NCI-H446 (cell line): ENCODE measurements at regions not wholly inside any gene's neighbourhood (a gene's known extent, or its start where the extent isn't known, plus 50 kb on each side); places are given as distances from the start of the nearest gene placed in this dataset.
"Not testable (repeated sequence)": the region's sequence is repeated elsewhere in the genome, so short reads cannot be mapped to it uniquely, and the experiment has no call there.

Experiments
- DNase-seq, 2 experiments: peaks; one replicate each; lab custom pipeline; 2025; lab: John Stamatoyannopoulos, UW

DNA sequence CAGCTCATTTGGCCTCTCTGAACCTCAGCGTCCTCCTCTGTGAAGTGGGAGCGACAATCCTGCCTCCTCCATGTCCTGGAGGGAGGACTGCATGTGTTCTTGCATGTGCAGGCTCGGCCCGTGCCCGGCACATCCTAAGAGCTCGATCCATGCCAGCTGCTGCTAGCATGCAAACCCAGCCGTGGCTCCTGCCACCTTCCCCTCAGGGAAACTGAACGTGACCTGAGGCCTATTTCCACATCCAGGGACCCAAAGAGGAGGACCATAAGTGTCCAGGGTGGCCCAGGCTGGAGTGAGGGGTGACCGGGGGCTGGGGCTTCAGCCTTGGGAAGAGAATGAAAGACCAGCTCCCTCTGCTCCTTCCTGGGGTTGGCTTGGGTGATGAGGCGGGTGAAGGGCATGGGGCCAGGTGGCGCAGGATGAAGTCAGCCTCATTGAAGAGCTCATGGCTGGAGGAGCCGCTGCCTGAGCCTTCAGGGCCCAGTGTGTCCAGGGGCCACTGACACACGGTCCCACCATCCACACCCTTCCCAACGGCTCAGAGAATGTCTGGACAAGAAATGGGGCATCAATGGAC is 115.7 kb upstream of the AKAP13 start:
- DNase-seq: not testable (repeated sequence)

DNA sequence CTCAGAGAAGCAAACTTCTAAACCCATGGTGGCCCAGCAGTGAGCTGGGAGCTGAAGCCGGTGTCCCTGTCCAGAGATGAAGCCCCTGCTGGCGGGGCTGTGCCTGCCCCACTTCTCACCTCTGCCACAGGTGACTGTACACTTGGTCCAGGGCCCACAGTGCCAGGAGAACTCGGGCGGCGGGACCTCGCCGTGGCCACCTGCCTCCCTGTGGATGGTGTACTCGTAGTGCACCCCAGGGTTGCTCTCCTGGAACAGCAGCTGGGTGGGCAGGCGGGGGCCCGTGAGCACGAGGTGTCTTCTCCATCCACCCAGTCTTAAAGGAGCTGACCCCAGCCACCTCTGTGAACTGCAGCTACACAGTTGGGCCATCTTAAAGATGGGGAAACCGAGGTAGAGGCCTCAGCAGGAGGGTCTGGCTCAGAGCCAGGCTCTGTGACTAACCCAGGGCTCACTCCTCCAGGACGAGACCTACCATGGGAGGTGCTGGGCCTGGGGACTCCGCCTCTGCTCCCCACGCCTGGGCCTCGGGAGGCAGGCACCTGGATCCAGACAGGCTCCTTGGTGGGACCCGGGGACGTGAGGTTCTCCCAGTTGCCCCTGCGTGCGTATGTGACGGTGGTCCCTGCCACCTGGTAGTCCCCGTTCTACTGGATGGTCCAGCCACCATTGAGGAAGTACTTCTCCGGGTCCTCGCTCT is 113.1 kb upstream of the AKAP13 start:
- DNase-seq: not testable (repeated sequence)

DNA sequence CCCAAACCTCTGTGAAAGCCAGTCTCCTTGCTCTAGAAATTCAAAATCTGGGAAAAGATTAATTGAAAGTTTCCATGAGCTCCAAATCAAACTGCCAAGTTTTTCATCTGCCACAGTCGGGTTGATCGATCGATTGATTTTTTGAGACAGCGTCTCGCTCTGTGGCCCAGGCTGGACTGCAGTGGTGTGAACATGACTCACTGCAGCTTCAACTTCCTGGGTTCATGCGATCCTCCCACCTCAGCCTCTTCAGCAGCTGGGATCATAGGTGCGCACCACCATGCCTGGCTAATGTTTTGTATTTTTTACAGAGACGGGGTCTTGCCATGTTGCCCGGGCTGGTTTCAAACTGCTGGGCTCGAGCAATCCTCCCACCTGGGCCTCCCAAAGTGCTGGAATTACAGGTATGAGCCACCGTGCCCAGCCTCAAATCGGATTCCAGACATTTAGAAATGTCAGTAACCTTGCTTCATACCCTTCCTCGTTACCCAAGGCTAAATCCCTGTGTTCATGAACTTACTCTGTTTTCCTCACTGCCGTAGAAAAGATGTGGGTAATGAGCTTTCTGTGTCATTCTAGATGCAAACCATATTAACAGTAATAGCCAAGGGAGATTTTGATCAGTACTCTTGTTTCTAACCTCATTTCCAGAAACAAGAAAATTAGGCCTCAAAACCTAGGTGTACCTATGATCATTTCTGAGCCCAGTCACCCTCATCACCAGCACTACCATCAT is 105.9 kb upstream of the AKAP13 start:
- no peak for DNase-seq

DNA sequence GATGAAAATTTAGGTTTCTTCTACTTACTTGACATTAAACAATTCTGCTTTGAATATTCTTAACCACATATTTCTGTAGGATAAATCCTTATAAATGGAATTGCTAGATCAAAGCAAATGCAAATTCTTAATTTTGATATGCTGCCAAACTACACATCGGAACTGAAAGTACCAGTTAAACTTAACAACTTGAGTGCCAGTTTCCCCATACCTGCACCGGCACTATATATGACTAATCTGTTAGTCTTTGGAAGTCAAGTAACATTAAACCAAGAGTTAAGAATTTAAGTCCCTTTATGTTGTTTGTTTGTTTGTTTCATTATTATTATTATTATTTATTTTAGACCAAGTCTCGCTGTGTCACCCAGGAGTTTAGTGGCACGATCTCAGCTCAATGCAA is 103.9 kb upstream of the AKAP13 start:
- DNase-seq: no peak

DNA sequence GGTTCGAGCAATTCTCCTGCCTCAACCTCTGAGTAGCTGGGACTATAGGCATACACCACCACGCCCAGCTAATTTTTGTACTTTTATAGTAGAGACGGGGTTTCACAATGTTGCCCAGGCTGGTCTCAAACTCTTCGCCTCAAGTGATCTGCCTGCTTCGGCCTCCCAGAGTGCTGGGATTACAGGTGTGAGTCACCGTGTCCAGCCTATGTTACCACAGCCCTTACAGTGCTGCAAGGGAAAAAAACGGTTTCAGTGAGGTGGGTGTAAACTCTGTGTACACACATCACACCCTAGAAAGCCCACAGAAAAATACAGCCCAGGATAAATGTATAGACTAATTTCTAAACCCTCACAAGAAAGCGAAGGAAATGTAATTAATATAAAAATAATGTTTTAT is 103.5 kb upstream of the AKAP13 start:
- DNase-seq: no peak

DNA sequence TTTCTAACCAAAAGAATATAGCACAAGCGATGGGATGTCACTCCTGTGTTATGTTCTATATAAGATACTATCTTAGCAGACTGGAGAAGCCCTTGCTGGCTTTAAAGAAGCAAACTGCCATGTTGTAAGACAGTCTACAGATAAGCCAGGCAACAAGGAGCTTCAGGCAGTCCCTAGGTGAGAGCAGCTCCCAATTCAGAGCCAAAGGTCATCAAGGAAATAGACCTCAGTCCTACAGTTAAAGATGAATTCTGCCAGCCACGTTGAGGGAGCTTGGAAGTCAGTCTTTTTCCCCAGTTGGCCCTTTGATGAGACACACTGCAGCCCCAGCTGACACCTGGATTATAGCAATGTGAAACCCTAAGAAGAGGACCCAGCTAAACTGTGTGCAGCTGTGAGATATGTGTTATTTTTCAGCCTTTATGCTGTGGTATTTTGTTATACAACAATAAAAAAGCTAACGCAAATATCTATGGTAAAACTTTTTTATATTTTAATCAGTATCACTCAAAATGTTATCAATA is 102.5 kb upstream of the AKAP13 start:
- no peak for DNase-seq

DNA sequence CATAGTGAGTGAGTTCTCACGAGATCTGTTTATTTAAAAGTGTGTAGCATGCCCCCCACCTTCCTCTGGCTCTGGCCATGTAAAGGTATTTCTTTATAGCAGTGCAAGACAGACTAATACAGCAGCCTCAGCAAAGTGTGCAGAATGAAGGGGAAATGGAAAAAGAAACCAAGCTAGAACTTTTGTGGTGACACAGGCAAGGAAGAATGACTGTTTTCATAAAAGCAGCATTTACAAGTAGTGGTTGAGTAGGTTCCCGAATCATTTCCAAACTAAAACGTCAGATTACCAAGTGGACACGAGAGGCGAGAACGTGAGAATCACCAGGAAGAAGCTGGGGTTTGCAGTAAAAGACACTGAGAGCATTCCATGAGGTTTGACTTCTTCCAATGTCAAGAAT is 100.2 kb upstream of the AKAP13 start:
- DNase-seq: no peak

DNA sequence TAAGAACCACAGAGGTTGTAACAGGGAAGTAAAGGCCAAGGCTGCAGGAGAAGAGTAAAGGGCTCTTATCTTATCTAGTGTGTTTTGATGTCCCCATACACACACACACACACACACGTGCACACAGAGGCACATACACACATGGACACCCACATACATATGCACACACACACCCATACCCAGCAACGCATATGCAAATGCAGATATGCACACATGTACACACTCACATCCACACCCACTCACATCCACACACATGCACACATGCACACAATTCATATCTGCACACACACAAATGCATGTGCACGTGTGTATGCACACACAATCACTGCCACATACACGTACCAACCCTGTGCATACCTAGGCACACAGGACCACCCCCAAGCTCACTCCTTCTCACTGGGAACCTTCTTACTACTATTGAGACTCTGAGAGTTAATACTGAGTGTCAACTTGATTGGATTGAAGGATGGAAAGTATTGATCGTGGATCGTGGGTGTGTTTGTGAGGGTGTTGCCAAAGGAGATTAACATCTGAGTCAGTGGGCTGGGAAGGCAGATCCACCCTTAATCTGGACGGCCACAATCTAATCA is 99.0 kb upstream of the AKAP13 start:
- DNase-seq: no peak

DNA sequence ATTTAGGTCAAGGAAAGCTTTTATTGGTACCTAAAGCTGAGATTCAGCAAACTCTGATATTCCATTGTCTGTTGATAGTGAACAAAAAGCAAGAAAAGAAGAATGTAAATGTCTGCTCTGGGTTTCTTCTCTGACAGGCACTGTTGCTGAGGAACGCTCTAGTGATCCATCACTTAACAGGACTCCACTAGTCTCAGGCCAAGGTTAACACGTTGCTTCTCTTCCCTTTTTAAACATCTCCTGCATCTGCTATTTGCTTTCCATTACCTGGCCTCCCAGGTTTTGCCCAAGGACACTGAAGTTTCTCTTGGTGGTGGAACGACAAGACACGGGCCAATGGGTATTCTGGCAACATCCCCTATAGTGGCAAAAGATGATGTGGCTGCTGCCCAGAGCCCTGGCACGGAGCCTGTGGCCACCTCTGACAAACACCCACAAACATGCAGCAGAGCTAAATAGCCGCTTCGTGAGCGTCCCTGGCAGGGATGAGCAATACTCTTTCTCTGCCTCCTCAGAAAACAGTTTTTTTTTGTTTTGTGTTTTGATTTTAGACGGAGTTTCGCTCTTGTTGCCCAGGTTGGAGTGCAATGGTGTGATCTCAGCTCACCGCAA is 97.8 kb upstream of the AKAP13 start:
- no peak for DNase-seq

DNA sequence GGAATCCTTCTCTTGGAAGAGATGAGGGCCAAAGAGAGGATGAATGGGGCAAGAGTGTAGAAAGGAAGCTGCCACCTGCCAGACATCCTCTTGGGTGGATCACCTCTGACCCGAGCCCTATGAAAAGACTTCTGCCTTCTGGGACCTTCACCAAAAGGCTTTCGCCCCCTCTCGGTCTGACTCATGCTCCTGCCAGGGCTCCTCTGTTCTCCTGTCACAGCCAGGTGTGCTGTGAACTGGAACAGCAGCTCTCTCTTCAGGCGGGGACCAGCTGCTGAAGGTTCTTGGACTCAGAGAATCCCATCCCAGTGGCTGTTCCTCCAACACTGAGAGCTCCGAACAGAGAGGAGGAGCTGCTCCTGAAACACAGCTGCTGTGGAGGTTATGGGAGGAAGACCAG is 96.6 kb upstream of the AKAP13 start:
- not testable (repeated sequence) for DNase-seq

DNA sequence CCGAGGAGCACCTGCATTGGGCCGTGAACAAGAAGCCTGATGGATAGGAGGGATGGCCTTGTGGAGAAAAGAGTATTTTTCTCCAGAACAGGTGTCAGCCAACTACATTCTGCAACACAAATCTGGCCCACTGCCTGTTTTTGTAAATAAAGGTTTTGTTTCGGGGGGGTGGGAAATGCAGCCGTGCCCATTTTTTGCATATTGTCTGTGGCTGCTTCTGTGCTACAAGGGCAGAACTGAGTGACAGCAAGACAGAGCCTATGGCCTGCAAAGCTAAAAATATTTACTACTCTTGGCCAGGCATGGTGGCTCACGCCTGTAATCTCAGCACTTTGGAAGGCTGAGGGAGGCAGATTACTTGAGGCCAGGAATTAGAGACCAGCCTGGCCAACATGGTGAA is 95.9 kb upstream of the AKAP13 start:
- DNase-seq: no peak

DNA sequence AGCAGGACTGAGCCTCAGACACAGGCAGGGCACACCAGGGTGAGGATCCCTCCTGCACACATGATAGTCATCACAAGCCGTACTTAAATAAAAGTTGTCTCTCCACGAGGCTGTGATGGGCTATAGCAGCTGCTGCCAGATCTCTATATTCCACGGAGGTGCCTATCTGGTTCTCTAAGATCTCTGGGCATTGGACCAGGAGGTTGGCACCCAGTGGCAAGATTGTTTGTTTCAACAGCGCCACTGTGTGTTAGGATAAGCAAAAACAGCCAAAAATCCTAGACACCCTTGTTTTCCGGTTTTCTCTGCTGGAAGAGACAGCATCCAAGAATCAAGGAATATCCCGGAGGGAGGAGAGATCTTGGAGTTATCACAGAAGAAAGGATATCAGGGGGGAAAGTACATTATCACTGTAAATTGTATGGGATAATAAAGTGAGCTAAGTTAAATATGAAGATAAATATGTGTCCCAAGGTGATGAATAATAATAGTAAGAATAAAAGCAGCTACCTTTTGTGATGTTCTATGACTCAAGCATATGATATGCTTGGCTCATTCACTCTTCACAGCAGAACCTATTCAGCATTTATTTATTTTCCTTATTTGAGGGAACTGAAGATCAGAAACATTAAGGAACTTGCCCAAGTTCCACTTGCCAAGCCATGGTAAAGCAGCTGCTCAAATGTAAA is 90.6 kb upstream of the AKAP13 start:
- peak; percentile 5 to 57 for DNase-seq

DNA sequence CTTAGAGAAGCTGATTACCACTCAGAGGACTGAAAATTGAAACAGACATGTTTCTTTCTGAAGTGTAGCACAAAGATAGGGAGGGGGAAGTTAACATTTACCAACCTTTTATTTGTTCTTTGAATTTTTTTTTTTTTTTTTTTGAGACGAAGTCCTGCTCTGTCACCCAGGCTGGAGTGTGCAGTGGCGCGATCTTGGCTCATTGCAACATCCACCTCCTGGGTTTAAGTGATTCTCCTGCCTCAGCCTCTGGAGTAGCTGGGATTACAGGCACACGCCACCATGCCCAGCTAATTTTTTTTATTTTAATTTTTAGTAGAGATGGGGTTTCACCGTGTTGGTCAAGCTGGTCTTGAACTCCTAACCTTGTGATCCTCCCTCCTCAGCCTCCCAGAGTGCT is 87.8 kb upstream of the AKAP13 start:
- DNase-seq: not testable (repeated sequence)

DNA sequence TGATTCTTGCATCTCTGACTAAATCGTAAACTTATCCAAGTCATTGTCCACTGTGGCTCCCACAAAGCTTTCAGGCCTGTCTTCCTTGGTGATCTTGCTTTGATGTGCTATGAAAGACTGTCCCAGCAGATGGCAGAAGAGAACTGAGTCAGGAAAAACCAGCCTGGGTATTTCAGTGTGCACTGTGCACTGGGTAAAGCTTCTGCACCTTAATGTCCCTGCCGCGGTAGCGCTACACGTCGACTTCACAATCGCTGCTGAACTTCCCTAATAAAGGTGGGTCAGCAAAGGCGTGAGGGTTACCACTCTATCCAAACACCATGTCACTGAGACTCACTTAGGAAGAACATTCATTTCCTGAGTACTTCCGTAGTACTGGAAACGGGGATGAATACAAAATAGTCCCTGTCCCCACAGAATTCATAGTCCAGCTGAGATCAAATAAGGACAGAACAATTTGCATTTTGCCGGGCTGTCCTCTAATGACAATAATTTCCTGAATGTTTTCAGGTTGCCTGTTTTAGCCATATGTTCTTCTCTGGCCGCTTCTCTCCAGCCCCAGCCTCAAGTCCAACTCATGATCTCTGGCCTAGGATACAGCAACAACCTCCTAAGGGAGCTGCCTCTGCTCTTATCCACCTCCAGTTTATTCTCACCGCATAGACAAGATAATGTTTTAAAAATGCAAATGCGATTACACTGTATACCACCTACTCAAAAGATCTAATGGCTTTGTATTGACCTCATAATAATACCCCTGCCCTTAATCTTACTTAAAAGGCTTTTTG is 83.6 kb upstream of the AKAP13 start:
- DNase-seq: peak in 1 of 2 experiments; percentile 64

DNA sequence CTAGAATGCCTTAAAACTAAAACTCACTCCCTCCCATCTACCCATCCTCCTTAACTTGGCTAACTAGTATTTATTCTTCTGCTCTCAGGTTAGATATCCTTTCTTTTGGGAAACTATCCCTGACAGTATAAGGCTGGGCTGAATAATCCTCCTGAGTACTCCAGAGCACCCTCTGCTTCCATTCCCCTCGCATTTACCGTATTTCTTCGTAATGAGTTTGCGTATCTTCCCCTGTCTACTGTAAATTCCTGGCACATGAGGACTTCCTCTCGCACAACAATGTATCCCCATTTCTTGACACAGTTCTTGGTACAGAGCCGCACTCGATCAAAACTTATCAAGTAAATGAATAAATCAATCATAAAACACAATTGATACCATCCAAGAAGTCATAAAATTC is 82.9 kb upstream of the AKAP13 start:
- no peak for DNase-seq

DNA sequence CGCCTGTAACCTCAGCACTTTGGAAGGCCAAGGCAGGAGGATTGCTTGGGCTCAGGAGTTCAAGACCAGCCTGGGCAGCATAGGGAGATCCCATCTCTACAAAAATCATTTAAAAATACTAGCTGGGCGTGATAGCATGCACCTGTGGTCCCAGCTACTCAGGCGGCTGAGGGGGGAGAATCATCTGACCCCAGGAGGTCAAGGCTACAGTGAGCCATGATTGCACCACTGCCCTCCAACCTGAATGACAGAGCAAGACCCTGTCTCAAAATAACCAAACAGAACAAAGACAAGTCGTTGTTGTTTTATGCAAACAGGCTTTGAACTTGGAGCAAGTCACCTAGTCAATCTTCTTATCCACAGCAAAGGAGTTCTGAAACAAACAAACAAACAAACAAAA is 82.0 kb upstream of the AKAP13 start:
- no peak for DNase-seq

DNA sequence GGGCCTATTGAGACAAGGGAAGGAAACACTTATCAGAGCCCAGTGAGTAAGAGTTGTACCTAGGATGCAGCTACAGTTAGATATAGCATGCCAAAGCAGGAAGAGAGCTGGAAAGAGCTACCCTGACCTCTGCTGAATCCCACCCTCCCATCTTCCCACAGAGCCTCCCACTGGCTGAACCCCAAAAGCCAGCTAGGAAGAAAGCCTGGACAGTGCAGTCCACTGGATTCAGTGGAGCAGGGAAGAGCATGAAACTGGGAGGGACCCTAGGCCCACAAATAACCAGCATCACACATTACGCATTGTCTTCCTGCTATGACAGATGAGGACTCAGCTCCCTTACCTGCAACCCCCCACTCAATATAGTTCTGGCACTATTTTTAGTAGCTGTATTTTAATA is 81.5 kb upstream of the AKAP13 start:
- DNase-seq: no peak

DNA sequence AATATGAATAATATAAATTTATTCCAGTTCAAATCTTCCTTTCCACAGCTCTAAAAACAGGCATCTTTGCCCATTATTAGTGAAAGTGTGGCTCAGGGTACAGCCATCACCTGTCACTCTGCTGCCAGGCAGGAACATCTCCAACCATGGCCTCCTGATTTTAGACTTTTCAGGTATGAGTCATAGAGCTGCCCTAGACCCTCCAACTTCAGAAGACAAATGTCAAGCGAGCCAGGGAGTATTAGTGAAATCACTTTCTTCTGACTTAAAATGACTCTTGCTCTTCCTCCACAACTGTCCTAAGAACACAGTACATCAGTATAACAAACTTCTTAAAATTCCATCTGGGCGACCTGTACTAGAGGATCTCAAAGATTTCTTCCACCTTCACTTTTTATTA is 78.1 kb upstream of the AKAP13 start:
- no peak for DNase-seq

DNA sequence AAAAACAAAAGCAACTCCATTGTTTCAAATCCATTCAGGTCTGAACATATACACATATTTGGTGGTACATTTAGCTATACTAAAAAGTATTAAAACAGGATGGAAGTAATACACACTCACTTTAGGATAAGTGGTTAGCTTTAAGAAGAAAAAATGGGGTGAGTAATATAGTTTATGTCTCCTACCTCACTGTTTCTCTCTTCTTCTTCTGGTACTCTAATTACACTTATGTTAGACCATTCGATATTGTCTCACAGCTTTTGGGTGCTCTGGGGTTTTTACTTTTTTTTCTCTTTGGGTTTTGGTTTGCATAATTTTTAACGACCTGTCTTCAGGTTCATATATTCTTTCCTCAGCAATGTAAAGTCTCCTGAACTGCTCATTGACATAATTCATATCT is 75.4 kb upstream of the AKAP13 start:
- DNase-seq: no peak

DNA sequence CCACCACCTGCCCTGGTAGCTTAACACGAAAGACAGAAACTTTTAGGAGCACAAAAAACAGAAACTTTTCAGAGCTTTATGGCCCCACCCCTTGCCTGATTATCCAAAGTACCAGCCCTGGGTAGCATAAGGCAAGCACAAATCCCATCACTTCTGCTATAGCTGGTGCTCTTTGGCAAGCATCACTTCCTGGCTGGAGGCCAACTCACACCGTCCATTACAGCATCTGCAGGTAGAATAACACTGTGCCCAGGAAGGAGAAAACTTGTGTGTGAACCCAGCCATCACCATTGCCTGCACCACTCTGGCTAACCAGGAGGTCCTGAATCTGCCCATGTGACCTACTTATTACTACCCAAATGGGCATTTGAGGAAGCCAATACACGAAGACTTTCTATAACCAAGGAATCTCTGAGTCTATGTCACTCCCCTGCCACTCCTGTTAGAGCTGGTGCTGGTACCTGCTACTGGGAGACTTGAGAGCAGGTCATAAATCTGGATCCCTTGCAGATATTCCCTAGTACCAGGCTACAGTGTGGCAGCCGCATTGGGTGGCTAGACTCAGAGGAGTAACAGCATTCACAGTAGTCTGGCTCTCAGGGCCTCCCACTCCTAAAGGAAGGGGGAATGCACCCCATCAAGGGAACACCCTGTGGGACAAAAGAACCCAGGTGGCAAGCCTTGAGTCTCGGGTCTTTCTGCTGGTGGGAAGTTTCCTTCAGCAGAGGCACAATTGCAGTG is 73.3 kb upstream of the AKAP13 start:
- no peak for DNase-seq
